ENCODE measurements at regions not wholly inside any gene's neighbourhood (a gene's known extent, or its start where the extent isn't known, plus 50 kb on each side); places are given as distances from the start of the nearest gene placed in this dataset.

DNA sequence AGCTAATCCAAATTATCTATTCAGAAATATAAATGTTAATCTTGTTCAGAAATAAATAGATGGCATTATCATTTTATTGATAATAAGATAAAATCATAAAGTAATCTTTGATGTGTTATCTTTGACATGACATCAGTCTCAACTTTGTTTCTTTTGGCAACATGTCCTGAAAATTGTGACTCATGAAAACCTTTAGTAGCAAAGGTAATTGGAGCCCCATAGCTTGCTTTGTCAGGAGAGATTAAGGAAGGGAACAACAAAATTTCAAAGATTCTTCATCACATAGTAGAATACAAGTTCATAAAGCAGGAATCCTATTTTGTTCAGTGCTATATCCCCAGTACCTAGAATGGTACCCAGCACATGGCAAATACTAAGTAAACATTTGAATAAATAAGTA lies 165.4 kb downstream of the KCNE4 start:
- TF ChIP-seq POLR2A (IDR thresholded peaks at IDR 0.05) (no peak), EP300 (IDR thresholded peaks at IDR 0.05) (no peak)
- TF ChIP-seq, protein P1, sequence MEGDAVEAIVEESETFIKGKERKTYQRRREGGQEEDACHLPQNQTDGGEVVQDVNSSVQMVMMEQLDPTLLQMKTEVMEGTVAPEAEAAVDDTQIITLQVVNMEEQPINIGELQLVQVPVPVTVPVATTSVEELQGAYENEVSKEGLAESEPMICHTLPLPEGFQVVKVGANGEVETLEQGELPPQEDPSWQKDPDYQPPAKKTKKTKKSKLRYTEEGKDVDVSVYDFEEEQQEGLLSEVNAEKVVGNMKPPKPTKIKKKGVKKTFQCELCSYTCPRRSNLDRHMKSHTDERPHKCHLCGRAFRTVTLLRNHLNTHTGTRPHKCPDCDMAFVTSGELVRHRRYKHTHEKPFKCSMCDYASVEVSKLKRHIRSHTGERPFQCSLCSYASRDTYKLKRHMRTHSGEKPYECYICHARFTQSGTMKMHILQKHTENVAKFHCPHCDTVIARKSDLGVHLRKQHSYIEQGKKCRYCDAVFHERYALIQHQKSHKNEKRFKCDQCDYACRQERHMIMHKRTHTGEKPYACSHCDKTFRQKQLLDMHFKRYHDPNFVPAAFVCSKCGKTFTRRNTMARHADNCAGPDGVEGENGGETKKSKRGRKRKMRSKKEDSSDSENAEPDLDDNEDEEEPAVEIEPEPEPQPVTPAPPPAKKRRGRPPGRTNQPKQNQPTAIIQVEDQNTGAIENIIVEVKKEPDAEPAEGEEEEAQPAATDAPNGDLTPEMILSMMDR (IDR thresholded peaks at IDR 0.05): no peak
